Uterus (tissue), 2 donors: ENCODE measurements at regions not wholly inside any gene's neighbourhood (a gene's known extent, or its start where the extent isn't known, plus 50 kb on each side); places are given as distances from the start of the nearest gene placed in this dataset.

ENCODE experiments used
- CTCF ChIP-seq, 4 experiments: fragments of 200-600 bp in 2 of 4; fragments of 450-650 bp in 2 of 4; sonication (generic) in 2 of 4; IDR thresholded peaks; one replicate each; pipeline ENCODE4 v1.5.1; 2016 to 2019; ENCODE audit warnings: antibody characterized with exemption in 4 of 4, mild to moderate bottlenecking in 2 of 4, moderate library complexity in 1 of 4
- POLR2A ChIP-seq, 2 donors: fragments of 450-650 bp; IDR thresholded peaks; one replicate each; pipeline ENCODE4 v1.6.1; 2016; ENCODE audit warnings: antibody characterized with exemption in 2 of 2, mild to moderate bottlenecking in 1 of 2, moderate library complexity in 1 of 2

GRCh38 chr16:86990451-86990850, 326.7 kb downstream of the C16orf95 start:
- TF ChIP-seq CTCF (IDR thresholded peaks at IDR 0.05) (no peak), POLR2A (IDR thresholded peaks at IDR 0.05) (no peak)
